H54 (cell line): ENCODE measurements at regions not wholly inside any gene's neighbourhood (a gene's known extent, or its start where the extent isn't known, plus 50 kb on each side); places are given as distances from the start of the nearest gene placed in this dataset.

ENCODE experiments used
- DNase-seq: peaks from one replicate; pipeline ENCODE4 v3.0.0; 2011; ENCODE audit warnings: low spot score, mixed read lengths; ENCODE audit not compliant: insufficient read length
- FAIRE-seq: peaks from 3 replicates; lab custom pipeline; 2011; peaks lifted over from hg19 to GRCh38; lab: Jason Lieb, UNC
- POLR2A ChIP-seq: IDR thresholded peaks from 2 replicates; pipeline ENCODE4 v1.6.1; 2011; ENCODE audit warnings: low read depth, mild to moderate bottlenecking, low read length

- TF ChIP-seq POLR2A = no peak
- FAIRE-seq = no peak
- no peak for DNase-seq
Observed at GRCh38 chr21:40901691-40902090, 54.7 kb upstream of the DSCAM start.

GRCh38 chr21:40902299-40902698 lies 55.3 kb upstream of the DSCAM start:
- FAIRE-seq (no peak), DNase-seq (no peak)
- TF ChIP-seq POLR2A = no peak

GRCh38 chr21:40902993-40903392 lies 56.0 kb upstream of the DSCAM start:
- TF ChIP-seq POLR2A = no peak
- DNase-seq = no peak
- FAIRE-seq = no peak

GRCh38 chr21:40905251-40905650 lies 58.3 kb upstream of the DSCAM start:
- DNase-seq = no peak
- no peak for FAIRE-seq
- TF ChIP-seq POLR2A = no peak

- FAIRE-seq (no peak), DNase-seq (no peak)
- TF ChIP-seq POLR2A = no peak
Observed at GRCh38 chr21:40912375-40912774, 65.4 kb upstream of the DSCAM start.

GRCh38 chr21:40915114-40915513 lies 68.2 kb upstream of the DSCAM start:
- no peak for TF ChIP-seq POLR2A
- FAIRE-seq (no peak), DNase-seq (no peak)

GRCh38 chr21:40923407-40923806 lies 76.4 kb upstream of the DSCAM start:
- DNase-seq (no peak), FAIRE-seq (no peak)
- no peak for TF ChIP-seq POLR2A

- DNase-seq (no peak), FAIRE-seq (no peak)
- no peak for TF ChIP-seq POLR2A
Observed at GRCh38 chr21:40923901-40924300, 76.9 kb upstream of the DSCAM start.

- FAIRE-seq (no peak), DNase-seq (no peak)
- no peak for TF ChIP-seq POLR2A
Observed at GRCh38 chr21:40924641-40925040, 77.7 kb upstream of the DSCAM start.

- DNase-seq = no peak
- TF ChIP-seq POLR2A = no peak
- FAIRE-seq = no peak
Observed at GRCh38 chr21:40926238-40926637, 79.3 kb upstream of the DSCAM start.

GRCh38 chr21:40929833-40930232 lies 82.9 kb upstream of the DSCAM start:
- no peak for FAIRE-seq
- no peak for TF ChIP-seq POLR2A

GRCh38 chr21:40931197-40931596 lies 84.2 kb upstream of the DSCAM start:
- DNase-seq (no peak), FAIRE-seq (no peak)
- TF ChIP-seq POLR2A = no peak

More at GRCh38 chr21:40929833-40930232, 82.9 kb upstream of the DSCAM start:
- no peak for DNase-seq

- no peak for DNase-seq
- TF ChIP-seq POLR2A = no peak
- FAIRE-seq = no peak
Observed at GRCh38 chr21:40936178-40936577, 89.2 kb upstream of the DSCAM start.

- no peak for TF ChIP-seq POLR2A
- no peak for DNase-seq
- FAIRE-seq = no peak
Observed at GRCh38 chr21:40936771-40937261, 89.9 kb upstream of the DSCAM start.

GRCh38 chr21:40938078-40938477 lies 91.1 kb upstream of the DSCAM start:
- FAIRE-seq (no peak), DNase-seq (no peak)
- no peak for TF ChIP-seq POLR2A

GRCh38 chr21:40938611-40939010 lies 91.7 kb upstream of the DSCAM start:
- no peak for TF ChIP-seq POLR2A
- DNase-seq = no peak
- FAIRE-seq = no peak
